Mucosa of rectum (tissue), 2 donors: ENCODE measurements at regions not wholly inside any gene's neighbourhood (a gene's known extent, or its start where the extent isn't known, plus 50 kb on each side); places are given as distances from the start of the nearest gene placed in this dataset.

Experiments used
- H3K27ac ChIP-seq, 2 donors: one replicate each; pipeline ENCODE4 v1.7.0; 2013; ENCODE audit warnings: inconsistent platforms in 2 of 2, low read depth in 2 of 2, low read length in 2 of 2
- H3K27me3 ChIP-seq, 2 donors: one replicate each; pipeline ENCODE4 v1.7.0; 2013; ENCODE audit warnings: low read length in 2 of 2; ENCODE audit not compliant: control insufficient read depth in 2 of 2, insufficient read depth in 2 of 2
- H3K36me3 ChIP-seq, 2 donors: one replicate each; pipeline ENCODE4 v1.7.0; 2013; ENCODE audit warnings: low read length in 2 of 2; ENCODE audit not compliant: control insufficient read depth in 2 of 2, insufficient read depth in 2 of 2
- H3K4me1 ChIP-seq, 2 donors: one replicate each; pipeline ENCODE4 v1.7.0; 2013; ENCODE audit warnings: low read length in 2 of 2, mild to moderate bottlenecking in 1 of 2; ENCODE audit not compliant: control insufficient read depth in 2 of 2, insufficient read depth in 2 of 2
- H3K4me3 ChIP-seq, 2 donors: one replicate each; pipeline ENCODE4 v1.7.0; 2013; ENCODE audit warnings: low read length in 2 of 2
- H3K9ac ChIP-seq, 2 donors: one replicate each; pipeline ENCODE4 v1.7.0; 2013; ENCODE audit warnings: low read length in 2 of 2, low read depth in 1 of 2, mild to moderate bottlenecking in 1 of 2
- H3K9me3 ChIP-seq, 2 donors: one replicate each; pipeline ENCODE4 v1.7.0; 2013; ENCODE audit warnings: low read length in 2 of 2; ENCODE audit not compliant: control insufficient read depth in 2 of 2
- donor health status: healthy.
- donor health status: Normal muscosa, but diverticular disease.

- H3K4me3 ChIP-seq, result no peak overlapping the region
- no peaks in the 10 kb centered on the region for H3K9me3 ChIP-seq
- no peak overlapping the region for H3K9ac ChIP-seq
- H3K4me1 ChIP-seq, result peaks cover 0 to 9% of the 10 kb centered on the region in 2 donors
- H3K27ac ChIP-seq, result no peak overlapping the region
- no peaks in the 10 kb centered on the region for H3K27me3 ChIP-seq
- no peaks in the 10 kb centered on the region for H3K36me3 ChIP-seq
These were observed 164.9 kb upstream of the NT5C1B start for GRCh38 chr2:18754286-18754685.

- no peaks in the 10 kb centered on the region for H3K36me3 ChIP-seq
- no peak overlapping the region for H3K4me3 ChIP-seq
- peaks cover 0 to 9% of the 10 kb centered on the region in 2 donors for H3K4me1 ChIP-seq
- H3K27ac ChIP-seq, result no peak overlapping the region
- H3K27me3 ChIP-seq, result no peaks in the 10 kb centered on the region
- no peaks in the 10 kb centered on the region for H3K9me3 ChIP-seq
- no peak overlapping the region for H3K9ac ChIP-seq
These were observed 164.4 kb upstream of the NT5C1B start for GRCh38 chr2:18753722-18754121.

GRCh38 chr2:18752667-18753422, 163.5 kb upstream of the NT5C1B start:
- H3K27ac ChIP-seq, result no peak overlapping the region
- no peaks in the 10 kb centered on the region for H3K9me3 ChIP-seq
- no peak overlapping the region for H3K4me3 ChIP-seq
- H3K36me3 ChIP-seq, result no peaks in the 10 kb centered on the region
- H3K27me3 ChIP-seq, result no peaks in the 10 kb centered on the region
- peaks cover 0 to 9% of the 10 kb centered on the region in 2 donors for H3K4me1 ChIP-seq
- no peak overlapping the region for H3K9ac ChIP-seq

DNA sequence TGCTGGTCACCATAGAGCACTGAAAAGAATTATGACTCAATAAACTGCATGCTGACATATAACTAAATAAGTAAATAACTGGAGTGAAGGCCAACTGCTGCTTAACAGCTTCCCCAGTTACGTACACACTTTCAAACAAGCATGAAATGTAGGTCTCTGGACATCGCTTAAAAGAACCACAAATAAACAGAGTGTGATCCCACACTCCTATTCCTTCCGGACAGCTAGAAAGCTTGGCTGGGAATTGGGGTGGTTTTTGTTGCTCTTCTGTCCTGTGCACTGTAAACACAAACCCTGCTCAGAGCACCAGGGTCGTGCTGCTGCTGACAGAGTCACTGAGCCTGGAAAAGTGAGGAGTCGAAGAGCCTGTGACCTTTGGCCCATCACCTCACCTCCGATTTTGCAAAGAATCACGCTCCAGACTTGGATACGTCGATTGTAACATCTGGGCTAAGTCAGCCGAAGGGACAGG, 162.7 kb upstream of the NT5C1B start:
- peaks cover 0 to 9% of the 10 kb centered on the region in 2 donors for H3K4me1 ChIP-seq
- no peak overlapping the region for H3K4me3 ChIP-seq
- no peak overlapping the region for H3K27ac ChIP-seq
- H3K36me3 ChIP-seq, result no peaks in the 10 kb centered on the region
- no peaks in the 10 kb centered on the region for H3K9me3 ChIP-seq
- H3K9ac ChIP-seq, result no peak overlapping the region
- H3K27me3 ChIP-seq, result no peaks in the 10 kb centered on the region

GRCh38 chr2:18750672-18751554, 161.5 kb upstream of the NT5C1B start:
- Histone ChIP-seq H3K9ac (no peak overlapping the region), H3K36me3 (no peaks in the 10 kb centered on the region), H3K4me1 (peaks cover 0 to 9% of the 10 kb centered on the region in 2 donors), H3K27ac (no peak overlapping the region), H3K9me3 (no peaks in the 10 kb centered on the region), H3K27me3 (no peaks in the 10 kb centered on the region), H3K4me3 (no peak overlapping the region)

GRCh38 chr2:18749912-18750526, 160.7 kb upstream of the NT5C1B start:
- Histone ChIP-seq H3K27ac (no peak overlapping the region), H3K9me3 (no peaks in the 10 kb centered on the region), H3K4me1 (peaks cover 0 to 9% of the 10 kb centered on the region in 2 donors), H3K4me3 (no peak overlapping the region), H3K27me3 (no peaks in the 10 kb centered on the region), H3K36me3 (no peaks in the 10 kb centered on the region), H3K9ac (no peak overlapping the region)

- Histone ChIP-seq H3K36me3 (no peaks in the 10 kb centered on the region), H3K9ac (no peak overlapping the region), H3K27ac (no peak overlapping the region), H3K4me1 (peaks cover 0 to 4% of the 10 kb centered on the region in 2 donors), H3K9me3 (no peaks in the 10 kb centered on the region), H3K27me3 (no peaks in the 10 kb centered on the region), H3K4me3 (no peak overlapping the region)
These were observed 156.3 kb upstream of the NT5C1B start for GRCh38 chr2:18745431-18746272.

GRCh38 chr2:18741895-18742732, 152.7 kb upstream of the NT5C1B start:
- no peaks in the 10 kb centered on the region for H3K4me1 ChIP-seq
- no peak overlapping the region for H3K27ac ChIP-seq
- H3K27me3 ChIP-seq, result no peaks in the 10 kb centered on the region
- no peaks in the 10 kb centered on the region for H3K9me3 ChIP-seq
- no peaks in the 10 kb centered on the region for H3K36me3 ChIP-seq
- no peak overlapping the region for H3K4me3 ChIP-seq
- H3K9ac ChIP-seq, result no peak overlapping the region

GRCh38 chr2:18741191-18741590, 151.8 kb upstream of the NT5C1B start:
- Histone ChIP-seq H3K27ac (no peak overlapping the region), H3K27me3 (no peaks in the 10 kb centered on the region), H3K9me3 (no peaks in the 10 kb centered on the region), H3K36me3 (no peaks in the 10 kb centered on the region), H3K9ac (no peak overlapping the region), H3K4me1 (no peaks in the 10 kb centered on the region), H3K4me3 (no peak overlapping the region)
